Renal pelvis (tissue), 1 donor: ENCODE measurements at regions not wholly inside any gene's neighbourhood (a gene's known extent, or its start where the extent isn't known, plus 50 kb on each side); places are given as distances from the start of the nearest gene placed in this dataset.
"Not testable (repeated sequence)": the region's sequence is repeated elsewhere in the genome, so short reads cannot be mapped to it uniquely, and the experiment has no call there.

Source experiments
- DNase-seq: peaks from one replicate; pipeline ENCODE4 v3.0.0-alpha.2; 2013

GRCh38 chr18:28267878-28268625 lies 91.1 kb upstream of the CDH2 start:
- no peak for DNase-seq

GRCh38 chr18:28267276-28267675 lies 90.3 kb upstream of the CDH2 start:
- no peak for DNase-seq

GRCh38 chr18:28256166-28256565 lies 79.2 kb upstream of the CDH2 start:
- DNase-seq, result no peak

GRCh38 chr18:28248653-28249052 lies 71.7 kb upstream of the CDH2 start:
- DNase-seq, result no peak

GRCh38 chr18:28240626-28241025 lies 63.7 kb upstream of the CDH2 start:
- not testable (repeated sequence) for DNase-seq

GRCh38 chr18:28236487-28236886 lies 59.6 kb upstream of the CDH2 start:
- no peak for DNase-seq
